ENCODE measurements at regions not wholly inside any gene's neighbourhood (a gene's known extent, or its start where the extent isn't known, plus 50 kb on each side); places are given as distances from the start of the nearest gene placed in this dataset.

DNA sequence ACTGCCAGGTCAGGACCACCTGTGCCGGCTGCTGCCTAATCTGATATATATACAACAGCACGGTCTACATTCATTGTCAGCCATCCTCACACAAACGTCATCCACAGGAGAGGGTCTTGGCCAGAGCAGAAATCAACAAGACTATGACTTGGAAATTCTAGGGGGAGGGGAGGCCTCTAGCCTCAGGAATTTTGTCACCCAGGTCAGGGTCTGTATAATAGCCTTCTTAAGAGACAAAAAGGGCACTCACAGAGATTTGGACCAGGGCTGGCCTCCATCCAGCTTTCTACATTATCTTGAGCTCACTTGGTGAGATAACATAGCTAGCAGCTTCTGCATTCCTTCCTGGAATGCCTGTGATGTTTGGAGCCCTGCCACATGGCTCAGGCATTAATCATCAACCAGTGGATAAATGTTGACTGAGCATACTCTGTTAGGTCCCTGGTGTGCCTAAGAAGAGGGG lies 50.4 kb upstream of the CTIF start:
- peak; percentile 76 for DNase-seq (ENCODE audit: low spot score)

DNA sequence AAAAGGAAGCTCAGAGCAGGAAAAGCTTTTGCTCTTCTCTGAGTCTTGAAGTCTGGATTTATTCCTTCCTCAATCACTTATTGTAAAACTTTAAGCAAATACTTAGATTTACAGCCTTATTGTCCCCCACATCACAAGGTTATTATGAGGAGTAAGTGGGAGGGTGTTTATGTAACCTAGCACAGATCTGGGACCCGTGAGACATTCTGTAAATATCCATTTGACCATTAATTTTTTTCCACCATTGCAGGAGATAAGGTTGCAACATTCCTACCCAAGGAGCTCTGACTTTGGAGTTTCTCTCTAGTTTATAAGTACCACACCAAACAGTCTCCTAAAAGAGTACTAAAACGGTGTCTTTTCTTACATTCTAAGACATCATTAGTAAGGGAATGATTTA lies 52.1 kb upstream of the CTIF start:
- DNase-seq (ENCODE audit: low spot score), result no peak

DNA sequence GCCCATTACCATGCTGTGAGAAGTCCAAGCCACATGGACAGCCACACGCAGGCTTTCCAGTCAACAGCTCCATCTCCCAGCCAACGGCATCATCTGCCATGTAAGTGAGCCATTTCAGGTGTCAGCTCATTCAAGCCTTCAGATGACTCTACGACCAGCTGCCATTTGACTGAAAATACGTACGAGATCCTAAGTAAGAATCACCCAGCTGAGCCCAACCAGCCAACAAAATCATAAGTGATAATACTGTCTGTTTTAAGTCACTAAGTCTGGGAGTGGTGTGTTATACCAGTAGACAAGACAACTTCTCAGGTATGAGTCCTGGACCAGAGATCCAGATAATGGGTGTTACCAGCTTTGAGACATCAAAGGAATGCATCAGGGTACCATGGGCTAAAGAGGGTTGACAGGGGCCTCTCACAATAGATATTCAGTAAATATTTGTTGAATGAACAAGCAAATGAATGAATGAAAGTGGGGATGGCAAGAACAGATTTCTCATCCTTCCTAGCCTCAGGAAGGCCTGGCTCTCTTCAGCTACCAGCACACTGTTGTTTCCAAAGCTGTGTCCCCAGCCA lies 52.9 kb upstream of the CTIF start:
- DNase-seq (ENCODE audit: low spot score), result no peak

DNA sequence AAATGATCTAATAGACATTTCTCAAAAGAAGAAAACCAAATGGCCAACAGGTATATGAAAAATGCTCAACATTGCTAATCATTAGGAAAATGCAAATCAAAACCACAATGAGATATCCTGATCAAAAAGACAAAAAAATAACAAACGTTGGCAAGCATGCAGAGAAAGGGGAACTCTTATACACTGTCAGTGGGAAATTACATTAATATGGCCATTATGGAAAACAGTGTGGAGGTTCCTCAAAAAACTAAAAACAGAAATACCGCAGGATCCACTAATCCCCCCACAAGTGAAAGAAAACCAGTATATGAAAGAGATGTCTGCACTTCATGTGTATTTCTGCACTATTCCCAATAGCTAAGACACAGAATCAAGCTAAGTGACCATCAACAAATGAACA lies 57.7 kb upstream of the CTIF start:
- DNase-seq (ENCODE audit: low spot score), result no peak

DNA sequence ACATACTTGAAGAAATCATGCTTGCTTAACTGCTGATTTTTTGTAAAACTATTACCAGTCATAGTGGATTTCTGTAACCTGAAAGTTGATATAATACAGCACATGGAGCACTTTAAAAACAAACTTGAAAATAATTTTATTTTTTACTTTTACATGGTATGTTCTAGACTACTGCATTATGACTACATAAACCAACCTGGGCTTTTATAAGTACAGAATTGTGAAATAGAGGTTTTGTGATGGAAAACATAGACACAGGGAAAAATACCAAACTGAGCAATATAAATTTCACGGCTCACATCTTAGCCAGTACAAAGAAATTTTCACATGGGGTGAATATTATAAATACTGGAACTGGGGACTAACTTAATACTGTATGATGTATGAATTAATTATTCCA lies 59.3 kb upstream of the CTIF start:
- no peak for DNase-seq (ENCODE audit: low spot score)

DNA sequence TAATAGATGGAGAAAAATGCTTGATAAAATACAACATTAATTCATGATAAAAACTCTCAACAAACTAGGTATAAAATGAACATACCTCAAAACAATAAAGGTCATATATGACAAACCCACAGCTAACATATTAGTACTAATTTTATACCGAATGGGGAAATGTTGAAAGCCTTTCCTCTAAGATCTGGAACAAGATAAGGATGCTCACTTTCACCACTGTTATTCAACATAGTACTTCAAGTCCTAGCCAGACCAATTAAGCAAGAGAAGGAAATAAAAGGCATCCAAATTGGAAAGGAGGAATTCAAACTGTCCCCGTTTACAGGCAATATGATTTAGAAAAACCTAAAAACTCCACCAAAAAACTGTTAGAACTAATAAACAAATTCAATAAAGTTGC lies 61.5 kb upstream of the CTIF start:
- DNase-seq (ENCODE audit: low spot score), result no peak

DNA sequence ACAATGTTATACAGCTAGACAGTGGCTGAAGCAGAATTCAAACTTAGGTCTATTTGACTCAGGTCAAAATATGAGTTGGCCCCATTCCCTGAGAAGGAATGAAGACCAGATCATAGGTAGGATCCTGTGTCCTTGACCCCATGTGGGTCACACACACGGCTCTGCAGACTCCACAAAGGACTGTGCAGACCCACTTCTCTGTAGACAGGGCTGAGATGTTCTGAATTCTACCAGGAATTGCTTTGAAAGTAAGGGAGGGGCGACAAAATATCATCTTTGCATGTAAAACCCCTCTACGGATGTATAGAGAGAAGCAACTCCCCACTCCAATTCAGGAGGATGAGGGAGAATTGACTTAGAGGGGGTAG lies 62.3 kb upstream of the CTIF start:
- DNase-seq (ENCODE audit: low spot score), result no peak

DNA sequence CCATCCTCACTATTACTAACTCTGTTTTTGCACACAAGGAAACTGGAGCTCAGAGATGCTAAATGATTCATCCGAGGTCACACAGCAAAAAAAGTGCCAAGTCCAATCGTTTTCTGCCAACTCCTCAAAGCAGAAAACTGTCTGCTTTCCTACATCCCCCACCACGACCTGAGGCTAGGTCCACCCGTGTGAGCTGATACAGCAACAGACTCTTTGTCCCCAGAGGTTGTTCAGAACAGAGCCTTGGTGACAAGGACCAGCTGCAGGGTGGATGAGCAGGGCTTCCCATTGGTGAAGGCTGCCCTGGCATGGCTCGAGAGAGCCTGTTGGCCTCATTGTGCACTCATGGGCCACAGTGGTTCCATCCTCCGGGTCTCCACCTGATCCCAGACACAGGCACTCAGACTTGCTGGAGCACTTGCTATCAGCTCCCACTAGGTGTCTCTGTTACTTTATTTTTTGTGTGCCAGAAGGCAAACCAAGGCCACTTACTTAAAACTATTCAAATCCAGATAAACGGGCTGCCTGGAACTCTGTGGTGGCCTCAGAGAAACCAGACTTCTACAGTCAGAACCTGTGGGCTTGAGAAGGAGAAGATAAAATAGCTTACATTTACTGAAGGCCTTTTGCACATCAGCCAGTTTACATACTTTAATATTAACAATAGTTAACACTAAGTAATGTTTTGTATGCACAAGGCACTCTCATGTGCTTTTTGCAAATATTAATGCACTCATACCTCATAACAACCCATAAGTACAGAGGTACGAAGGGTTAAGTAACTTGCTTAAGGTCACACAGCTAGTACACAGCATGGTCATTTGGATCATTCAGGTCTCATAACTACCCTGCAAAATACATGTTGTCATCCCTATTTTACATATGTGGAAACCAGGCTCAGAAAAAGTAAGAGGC lies 62.9 kb upstream of the CTIF start:
- DNase-seq (ENCODE audit: low spot score), result peak; percentile 78

DNA sequence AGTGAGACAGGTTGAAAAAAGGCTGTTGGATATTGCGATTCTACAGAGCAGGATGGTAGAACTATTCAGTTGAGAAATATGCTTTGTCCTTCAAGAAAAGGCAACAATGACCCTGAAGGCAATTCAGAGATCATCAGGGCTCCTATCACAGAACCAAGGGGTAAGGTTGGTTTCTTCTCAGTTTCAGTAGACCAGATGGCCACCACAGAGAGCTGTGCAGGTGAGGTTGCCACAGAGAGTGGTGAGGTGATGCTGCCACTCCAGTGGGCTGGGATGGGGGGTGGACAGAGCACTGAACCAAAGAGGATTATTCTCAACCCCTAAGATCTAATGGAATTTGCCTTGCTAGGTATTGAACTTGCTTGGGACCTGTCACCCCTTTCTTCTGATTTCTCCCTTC lies 64.6 kb upstream of the ZBTB7C start:
- no peak for DNase-seq (ENCODE audit: low spot score)

DNA sequence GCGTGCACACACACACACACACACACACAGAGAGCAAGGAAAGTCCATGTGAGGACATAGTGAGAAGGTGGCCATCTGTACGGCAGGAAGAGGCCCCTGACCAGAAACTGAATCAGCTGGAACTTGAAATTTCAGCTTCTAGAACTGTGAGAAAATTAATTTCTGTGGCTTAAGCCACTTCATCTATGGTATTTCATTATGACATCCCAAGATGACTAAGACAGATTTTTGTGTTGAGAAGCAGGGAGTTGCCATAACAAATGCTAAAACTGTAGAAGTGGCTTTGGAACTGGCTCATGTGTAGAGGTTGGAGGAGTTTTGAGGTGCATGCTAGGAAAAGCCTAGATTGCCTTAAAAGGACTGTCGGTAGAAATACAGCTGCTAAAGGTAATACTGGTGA lies 63.4 kb upstream of the ZBTB7C start:
- no peak for DNase-seq (ENCODE audit: low spot score)

DNA sequence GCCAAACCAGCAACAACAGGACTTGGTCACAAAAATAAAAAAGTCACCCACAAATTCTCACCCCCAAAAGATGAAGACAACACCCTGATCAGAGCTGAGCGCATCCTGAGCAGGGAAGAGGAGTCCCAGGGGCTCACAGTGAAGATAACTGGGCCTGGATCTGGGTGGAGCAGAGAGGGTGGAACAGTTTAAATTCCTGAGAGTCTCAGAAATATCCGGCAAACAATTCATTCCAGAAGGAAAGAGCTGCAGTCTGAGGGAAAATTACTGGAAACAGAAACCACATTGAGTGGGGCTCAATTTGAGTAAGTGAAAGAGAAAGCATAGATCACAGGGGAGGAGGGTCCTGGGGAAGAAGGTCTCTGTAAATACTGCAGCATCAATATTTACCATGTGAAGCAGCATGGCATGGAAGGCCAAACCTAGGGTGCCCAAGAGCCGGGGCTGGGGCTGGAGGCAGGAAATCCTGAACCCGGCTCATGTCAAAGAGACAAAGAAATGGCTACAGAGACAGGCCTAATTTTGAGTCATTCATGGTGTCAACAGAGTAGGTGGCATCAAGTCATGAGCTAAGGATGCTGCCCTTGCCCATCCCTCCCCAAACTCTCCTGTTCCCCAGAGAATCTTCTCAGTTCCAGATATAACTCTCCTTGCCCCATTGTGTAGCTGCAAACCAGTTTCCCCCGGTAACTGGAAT lies 61.4 kb upstream of the ZBTB7C start:
- no peak for DNase-seq (ENCODE audit: low spot score)

DNA sequence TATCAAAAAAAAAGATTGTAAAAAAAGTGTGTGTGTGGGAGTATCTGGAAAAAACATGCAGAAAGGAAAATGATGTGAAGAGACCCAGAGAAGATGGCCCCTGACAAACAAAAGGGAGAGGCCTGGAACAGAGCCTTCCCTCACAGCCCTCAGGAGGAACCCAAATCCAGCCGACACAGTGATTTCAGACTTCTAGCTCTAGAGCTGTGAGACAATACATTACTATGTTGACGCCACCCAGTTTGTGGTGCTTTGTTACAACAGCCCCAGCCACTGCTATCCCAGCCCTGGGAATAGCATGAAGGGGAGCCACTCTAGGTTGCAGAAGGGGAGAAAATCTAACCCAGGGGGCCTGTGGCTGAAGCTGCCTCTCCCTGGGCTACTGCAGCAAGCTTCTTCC lies 59.0 kb upstream of the ZBTB7C start:
- DNase-seq (ENCODE audit: low spot score), result no peak

DNA sequence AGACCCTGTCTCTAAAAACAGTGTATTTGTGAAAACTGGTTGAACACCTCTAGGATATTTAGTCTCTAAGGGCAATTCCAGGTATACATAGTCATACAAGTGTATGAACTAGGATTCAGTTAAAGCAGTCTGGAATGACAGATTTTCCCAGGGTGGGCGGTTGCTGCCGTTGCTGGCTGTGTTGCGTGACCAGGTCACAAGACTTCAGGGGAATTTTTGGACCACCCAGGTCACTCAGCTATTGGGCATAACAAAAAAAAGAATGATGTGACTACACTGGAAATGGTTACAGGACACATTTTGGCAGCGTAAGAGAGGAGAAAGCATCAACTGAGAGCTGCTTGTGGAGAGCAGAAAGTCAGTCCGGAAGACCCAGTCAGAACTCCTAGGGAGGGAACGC lies 58.0 kb upstream of the ZBTB7C start:
- no peak for DNase-seq (ENCODE audit: low spot score)

DNA sequence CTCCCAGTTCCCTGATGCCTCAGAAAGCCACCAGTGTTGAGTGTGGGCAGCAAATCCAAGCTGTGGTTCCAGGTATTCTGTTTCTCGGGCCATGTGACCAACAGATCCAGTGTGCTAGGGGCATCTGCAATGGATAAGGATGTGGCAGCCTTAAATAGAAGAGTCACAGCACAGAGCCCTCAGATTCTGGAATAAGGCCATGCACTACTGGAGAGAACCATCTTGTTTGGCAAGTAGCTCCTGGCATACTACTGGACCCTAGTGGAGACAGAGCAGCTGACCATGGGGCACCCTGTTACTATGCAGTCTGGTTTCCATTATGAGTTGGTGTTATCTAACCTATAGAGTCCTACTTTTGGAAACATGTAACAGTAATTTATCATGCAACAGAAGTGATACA lies 53.3 kb upstream of the ZBTB7C start:
- no peak for DNase-seq (ENCODE audit: low spot score)

DNA sequence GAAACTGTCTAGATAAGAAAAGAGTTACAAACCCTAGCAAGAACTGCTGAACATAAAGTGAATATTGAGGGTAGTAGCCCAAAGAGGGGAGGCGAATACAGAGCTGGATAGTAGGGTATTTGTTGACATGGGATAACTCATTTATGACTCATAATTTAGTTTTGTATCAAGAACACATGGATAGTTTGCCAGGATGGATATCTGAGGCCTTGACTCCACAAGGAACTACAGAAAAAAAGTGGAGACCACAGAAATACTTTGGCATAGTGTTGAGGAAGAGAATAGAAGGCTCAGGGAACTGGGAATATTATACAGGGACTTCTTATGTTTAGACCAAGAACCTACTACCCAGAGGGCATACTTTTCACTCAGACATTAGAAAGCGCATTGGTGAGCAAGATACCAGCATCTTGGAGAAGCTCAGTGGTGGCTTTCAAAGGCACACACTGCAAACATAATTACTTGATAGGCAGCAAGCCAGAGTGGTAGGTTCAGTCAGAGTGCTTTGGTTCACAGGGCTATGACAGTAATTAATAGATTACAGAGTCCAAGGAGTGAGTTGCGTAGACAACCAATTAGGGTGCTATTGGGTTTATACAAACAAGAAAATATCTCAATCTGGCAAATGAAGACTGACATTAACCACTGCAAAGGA lies 51.9 kb upstream of the ZBTB7C start:
- DNase-seq (ENCODE audit: low spot score), result no peak

DNA sequence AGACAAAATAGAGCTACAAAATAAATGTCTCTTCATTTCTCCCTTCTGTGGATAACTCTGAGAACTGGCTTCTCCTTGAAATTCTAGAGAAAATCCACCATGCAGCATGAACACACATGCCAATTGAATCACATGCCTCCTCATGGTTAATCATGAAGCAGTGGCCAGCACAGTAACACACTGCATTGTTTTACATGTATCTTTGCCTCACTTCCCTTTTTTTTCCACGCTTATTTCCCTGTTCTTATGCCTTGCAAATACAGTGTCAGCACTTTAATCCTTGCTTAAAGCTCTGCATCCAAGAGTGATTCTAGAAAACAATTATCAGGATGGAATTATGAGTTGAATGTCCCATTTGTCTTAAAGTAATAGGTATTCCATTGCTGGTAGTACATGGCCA lies 50.3 kb upstream of the ZBTB7C start:
- no peak for DNase-seq (ENCODE audit: low spot score)

DNA sequence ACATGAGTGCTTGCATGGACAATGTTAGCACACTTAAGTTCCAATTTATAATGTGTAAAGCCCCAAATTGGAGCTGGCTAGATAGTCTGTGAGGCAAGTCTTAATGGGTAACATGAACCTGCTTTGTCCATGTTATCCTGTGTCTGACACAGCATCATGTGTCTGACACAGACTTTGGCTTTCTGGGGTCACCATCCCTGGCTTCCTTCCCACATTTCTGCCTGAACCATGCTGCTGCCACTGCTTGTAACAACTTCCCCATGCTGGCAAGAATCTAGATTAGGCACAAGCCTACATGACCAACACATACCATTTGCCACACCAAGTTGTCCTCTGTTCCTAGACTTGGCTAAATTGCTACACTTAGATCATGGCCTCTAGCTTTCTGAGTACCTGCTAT lies 49.8 kb upstream of the ZBTB7C start:
- DNase-seq (ENCODE audit: low spot score), result no peak

Data from RKO (cell line).